Renal cortical epithelial cell (primary cell): ENCODE measurements at regions not wholly inside any gene's neighbourhood (a gene's known extent, or its start where the extent isn't known, plus 50 kb on each side); places are given as distances from the start of the nearest gene placed in this dataset.
A peak's percentile ranks its signal among the peaks of the same experiment; 100 is the strongest.
"Not testable (repeated sequence)": the region's sequence is repeated elsewhere in the genome, so short reads cannot be mapped to it uniquely, and the experiment has no call there.

ENCODE experiments used
- DNase-seq: peaks from one replicate; pipeline ENCODE4 v3.0.0-alpha.2; 2011; ENCODE audit warnings: low read depth

DNA sequence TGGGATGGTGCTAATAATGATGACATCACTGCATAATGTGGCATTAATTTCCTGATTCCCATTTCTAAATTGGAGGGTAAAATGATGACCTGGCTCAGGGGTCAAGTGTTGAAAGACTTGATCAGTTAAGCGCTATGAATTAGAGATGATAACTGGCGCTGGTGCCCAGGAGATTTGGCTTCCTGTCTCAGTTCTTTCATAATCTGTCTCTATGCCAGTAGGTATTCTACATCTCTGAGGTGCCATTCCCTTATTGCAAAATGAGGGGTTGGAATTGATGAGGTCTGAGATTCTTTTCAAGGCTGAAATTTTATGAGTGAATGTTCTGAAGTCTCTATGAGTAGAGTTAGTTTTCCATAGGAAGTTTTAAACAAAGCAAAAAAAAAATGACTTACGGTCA is 1715.1 kb upstream of the WWC1 start:
- no peak for DNase-seq

DNA sequence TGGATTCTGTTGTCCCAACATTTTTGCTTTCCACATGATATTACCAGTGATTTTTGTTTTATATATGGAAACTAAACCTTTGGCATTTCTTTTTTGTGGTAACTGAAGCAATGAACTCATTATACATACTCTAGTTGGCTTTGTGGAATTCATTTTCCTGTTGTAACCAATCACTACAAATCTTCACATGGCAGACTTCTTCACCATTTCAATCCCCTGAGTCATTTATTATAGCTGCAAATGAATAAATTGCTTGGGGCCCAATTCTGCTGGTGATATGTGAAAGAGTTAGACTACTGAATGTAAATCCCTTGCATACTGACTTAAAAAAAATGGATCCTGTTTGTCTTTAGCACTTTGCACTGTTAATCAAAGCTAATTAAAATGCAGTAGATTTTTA is 1709.6 kb upstream of the WWC1 start:
- DNase-seq: peak; percentile 85

DNA sequence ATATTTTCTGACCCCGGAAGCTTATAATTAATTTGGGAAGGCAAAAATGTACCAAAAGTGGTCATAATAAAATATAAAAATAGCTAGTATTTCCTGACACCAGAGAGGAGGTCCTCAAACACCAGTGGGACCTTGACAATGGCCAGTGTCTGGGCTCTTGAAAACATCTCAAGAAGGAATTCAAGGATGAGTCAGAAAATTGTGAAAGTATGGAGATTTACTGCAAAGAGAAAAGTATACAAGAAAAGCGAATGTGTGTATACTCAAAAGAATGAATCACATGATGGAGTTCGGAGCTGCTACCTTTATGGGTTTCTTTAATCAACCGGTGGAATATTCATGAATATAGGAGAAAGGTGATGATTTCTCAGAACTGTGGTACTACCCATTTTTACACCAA is 1709.0 kb upstream of the WWC1 start:
- DNase-seq: peak; percentile 20

DNA sequence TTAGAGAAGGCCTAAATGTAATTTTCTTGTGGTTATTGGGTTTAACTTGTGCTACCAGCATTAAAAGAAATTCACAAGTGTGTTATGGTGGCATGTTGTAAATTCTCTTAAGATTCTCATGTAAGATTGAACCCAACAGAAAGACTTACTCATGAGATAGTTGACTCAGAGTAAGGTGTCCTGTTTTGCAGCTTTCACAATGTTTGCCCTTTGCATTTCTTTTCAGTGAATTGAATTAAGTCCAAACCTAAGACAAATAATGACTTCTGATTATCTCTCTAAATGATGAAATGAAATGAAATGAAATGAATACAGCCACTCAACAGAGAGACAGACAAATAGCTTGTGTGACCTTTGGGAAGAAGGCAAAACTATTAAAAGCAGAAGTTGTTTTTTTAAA is 1696.9 kb upstream of the WWC1 start:
- no peak for DNase-seq

DNA sequence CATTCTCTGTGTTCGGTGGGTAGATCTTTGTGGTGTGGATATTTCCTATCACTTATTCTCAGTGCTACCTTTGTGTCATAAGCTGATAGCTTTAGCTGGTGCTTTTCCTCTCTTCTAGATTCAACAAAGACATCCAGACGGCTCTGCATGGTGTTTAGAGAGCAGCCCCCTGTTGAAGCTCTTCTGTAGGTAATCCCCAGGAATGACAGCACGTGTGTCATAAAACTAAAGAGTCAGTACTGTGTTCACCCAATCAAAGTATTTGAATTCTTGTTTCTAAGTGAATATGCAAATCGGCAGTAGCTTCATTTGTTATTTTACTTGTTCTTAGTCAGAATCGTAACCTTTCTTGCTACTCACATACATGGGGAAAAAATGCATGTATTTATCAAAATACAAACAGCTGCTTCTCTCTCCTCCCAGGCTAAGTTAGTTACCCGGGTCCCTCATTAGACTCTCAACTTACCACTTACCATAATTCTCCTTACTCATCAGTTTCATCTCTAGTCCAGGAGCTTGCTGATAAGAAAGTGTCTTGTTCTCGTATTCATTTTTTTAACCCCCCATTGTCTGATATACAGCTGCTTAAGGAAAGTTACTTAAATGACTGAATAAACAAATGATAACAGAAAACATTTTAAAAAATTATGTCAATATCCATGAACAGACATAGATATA is 1696.0 kb upstream of the WWC1 start:
- DNase-seq: no peak

DNA sequence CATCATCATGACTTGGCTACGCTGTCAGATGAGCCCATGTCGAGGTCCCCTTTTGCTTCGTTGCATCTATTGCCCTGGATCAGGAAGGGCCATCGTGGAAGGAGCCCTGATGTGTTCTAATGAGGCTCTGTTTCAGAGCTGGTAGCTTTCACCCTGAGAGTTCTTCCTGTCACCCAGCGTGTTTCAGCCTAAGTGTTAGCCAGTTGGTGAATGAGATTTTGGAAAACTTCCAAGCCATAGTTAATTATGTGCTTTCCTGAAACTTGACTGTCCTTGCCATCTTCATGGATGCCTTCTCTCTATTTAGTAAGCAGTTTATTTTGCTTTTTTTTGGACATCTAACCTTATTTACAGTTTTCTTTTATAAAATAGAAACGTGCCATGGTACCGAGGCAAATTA is 1695.4 kb upstream of the WWC1 start:
- DNase-seq: no peak

DNA sequence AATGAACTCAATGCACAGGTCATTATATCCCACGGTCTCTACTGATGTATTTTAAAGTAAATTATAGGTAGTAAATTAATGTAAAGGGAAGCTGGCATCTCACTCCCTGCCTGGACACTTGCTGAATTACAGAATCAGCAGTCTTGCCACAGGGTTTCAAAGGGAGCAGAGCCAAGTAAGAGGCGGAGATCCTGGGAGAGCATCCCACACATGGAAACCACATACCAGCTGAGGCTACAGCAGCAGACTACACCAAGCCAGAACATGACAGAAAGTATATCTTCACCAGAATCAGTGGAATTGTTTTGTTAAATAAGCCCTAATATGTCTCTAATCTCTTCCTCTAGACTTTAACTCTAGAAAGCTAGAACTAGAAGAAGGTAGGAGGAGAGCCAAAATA is 1689.2 kb upstream of the WWC1 start:
- no peak for DNase-seq

DNA sequence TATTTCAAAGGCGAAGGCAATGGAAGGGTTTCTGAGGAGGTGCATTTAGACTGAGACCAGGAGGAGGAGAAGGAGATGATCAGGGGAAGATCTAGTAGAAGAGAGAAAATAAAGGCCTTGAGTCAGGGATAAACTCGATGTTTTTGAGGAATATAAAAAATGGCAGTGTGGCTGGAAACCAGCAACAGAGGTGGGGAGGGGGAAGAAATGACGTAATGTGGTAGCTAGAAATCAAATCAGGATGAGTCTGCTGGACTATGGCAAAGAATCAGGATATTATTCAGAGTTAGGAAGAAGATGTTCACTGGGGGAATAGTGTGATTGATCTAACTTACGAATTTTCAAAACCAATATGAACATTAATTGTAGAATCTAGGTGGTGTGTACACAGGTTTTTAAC is 1673.9 kb upstream of the WWC1 start:
- no peak for DNase-seq

DNA sequence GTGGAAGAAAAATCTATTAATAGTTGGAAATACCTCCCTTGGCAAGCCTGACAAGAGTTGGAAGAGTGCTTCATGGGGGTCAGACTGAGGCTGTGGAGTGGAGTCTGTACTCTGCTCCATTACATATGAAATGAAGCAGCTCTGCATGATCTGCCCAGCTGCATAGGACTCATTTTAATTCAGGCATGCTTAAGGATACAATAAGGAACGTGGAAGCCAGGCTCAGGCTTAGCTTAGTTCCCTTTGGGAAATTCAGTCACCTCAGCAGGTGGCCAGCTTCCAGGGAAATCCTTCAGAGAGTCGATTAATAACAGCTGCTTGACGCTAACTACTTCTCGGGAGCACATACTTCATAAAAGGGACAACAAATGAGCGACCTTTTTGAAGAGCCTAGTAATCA is 1672.9 kb upstream of the WWC1 start:
- DNase-seq: no peak

DNA sequence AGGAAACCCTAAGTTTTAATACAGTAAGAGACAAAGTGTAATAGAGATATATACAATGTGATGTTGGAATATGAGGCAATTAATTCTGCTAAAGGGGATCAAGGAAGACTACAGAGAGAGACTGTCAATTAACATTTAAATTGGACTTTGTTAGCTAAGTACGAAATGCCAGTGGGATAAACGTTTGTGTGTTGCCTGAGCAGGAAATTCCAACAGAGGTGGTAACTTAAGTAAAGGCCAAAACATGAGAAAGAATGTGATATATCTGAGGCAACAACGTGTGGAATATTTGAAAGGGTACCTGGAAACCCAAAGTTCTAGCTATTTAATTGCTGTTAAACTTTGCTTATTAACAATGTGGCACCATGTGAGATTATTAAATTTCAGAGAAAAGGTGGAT is 1666.9 kb upstream of the WWC1 start:
- peak; percentile 32 for DNase-seq

DNA sequence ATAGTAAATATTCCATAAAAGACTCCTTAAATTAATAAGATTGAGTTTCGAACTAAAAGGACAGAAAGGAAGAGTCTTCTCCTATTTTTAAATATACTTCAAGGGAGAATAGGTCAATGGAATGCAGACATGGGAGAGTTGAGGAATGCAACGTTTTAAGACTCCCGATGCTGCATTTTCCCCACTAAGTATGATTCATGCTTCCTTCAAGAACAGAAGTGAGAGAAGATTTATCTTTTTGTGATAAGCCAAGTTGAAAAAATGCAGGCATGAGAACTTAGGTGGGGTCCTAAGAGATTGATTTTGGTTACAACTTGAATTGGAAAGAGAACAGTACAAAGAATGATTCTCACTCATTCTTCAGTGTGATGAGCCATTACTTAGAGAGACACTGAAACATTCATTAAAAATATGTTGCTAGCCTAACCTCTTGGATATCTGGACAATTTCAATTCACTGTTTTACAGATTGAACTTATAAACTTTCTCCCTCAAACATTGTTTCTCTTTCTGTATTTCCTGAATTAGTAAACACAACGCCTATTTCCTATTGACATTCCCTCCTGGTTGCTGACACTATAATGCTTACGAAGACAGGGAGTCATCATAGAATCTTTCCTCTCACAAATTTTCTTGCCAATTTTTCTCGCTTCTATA is 1666.1 kb upstream of the WWC1 start:
- peak; percentile 67 for DNase-seq

DNA sequence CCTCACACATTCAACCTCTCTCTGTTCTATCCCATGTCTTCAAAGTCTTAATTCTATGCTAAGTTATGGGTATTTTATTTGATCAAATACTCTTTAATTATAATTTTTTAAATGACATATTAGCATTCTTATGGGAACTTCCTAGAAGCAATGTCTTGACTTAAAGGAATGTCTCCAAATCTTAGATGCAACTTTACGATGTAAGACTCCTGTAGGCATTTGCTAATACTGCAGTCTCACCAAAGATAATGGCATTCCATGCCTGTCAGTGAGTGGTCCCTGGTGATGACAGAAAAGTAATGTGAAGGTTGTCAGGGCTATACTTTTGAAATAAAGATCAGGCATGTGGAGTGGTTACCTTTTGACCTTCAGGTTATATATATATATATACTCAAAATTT is 1654.2 kb upstream of the WWC1 start:
- DNase-seq: no peak

DNA sequence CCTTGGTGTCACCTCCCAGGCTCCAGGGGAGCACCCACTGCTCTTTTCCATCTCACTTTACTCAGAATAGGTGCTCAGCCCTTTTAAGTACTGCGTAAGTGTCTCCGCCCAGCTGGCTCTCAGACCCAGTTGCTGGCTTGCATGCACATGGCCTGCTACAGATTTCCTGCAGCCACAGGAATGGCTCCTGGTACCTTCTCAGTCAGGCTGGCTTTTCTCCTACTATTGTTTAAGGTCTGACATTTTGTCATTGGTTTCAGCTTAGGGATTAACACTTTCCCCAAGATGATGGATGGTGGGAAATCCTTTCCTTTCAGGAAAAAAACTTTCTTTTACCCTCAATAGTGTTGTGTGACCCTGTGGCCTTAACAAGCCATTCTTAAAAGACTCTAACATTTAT is 1652.3 kb upstream of the WWC1 start:
- DNase-seq: no peak

DNA sequence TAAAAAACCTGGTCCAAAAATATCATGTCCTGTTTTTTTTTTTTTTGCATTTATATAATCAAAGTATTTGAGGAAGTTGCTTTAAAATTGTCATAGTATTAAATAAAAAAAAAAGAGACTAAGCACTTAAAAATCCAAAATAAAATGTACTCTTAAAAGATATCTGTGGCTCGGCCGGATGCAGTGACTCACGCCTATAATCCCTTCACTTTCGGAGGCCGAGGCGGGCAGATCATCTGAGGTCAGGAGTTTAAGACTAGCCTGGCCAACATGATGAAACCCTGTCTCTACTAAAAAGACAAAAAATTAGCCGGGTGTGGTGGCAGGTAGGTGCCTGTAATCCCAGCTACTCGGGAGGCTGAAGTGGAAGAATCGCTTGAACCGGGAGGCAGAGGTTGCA is 1651.3 kb upstream of the WWC1 start:
- not testable (repeated sequence) for DNase-seq

DNA sequence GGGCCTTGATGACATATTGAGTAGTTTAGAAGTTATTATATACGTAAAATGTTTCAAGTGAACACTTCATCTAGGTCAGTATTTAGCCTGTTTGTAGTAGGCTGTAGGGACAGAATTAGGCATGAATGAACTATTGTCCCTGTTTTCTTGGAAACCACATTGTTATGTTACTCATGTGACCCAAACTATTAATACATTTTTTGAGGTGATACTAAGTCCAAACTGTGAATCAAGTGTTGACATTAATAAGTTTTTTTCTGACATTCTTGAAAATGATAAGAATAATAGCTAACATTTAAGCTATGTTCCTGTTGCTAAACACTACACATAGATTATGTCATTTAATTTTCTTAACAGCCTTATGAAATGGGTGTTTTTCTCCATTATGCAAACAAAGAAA is 1642.7 kb upstream of the WWC1 start:
- no peak for DNase-seq

DNA sequence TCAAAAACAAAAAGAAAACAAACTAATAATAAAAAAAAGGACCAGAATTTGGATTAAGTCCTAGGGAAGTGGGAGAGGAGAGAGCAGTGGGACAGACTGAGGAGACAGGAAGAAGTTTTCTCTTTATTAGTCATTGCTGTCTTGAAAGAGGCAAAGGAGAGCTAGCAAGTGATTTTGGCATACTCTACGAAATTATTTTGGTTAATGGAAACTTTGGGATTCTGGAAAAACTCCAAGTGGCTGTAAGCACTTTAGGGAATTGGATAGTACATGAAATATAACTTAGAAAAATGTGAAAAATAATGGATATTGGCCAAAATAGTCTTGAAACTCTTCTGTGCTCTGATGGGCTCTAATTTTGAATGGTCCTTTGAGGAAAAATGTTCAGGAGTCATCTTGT is 1641.8 kb upstream of the WWC1 start:
- no peak for DNase-seq

DNA sequence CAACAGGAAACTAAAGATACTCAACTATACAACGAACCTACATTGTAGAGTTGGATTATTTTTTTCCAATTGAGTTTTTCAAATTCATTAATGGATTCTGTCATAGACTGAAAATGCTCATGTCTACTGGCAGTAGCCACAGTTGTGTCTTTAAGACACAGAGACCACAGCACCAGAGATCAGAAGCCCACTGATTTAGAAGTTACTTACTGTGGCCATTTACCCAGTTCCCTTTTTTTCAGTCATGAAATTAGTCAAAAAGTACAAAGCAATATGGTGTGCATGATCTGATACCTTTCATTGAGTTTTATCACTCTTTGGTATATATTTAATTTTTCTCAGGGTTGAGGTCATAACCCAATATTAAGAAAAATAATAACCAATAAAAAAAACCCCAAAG is 1640.2 kb upstream of the WWC1 start:
- no peak for DNase-seq

DNA sequence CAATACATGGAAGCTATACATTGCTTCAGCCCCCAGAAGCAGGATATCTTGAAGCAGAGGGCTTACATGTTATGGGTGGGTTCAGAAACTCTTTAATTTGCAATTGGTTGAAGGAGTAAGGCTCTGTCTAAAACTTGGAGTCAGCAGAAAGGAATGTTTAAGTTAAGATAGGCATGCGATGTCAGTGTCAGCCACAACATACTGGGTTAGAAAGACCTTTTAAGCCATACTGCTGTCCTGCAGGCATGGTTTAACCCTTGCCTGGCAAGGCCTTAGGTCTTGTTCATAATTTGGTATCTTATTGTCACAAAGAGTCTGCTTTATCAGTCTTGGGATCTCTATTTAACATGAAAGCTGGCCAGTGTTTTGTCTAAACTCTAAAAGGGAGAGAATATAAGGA is 1619.6 kb upstream of the WWC1 start:
- DNase-seq: no peak

DNA sequence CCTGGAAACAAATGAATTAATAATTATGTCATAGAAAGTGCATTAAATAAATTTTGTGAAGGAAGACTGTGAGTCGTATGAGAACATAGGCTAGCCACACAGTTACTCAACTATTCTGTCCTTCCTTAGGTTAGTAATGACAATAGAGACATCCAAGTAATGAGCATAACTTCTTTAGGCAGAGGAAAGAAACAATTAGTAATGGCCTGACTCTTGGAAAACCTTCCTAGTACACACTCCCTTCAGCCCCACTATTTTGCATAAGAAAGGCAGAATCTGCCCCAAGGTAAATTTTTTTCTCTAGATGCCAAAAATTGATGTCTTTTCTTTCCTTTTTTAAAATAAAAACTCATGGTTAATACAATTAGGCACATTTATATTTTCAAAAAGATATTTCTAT is 1619.0 kb upstream of the WWC1 start:
- no peak for DNase-seq

DNA sequence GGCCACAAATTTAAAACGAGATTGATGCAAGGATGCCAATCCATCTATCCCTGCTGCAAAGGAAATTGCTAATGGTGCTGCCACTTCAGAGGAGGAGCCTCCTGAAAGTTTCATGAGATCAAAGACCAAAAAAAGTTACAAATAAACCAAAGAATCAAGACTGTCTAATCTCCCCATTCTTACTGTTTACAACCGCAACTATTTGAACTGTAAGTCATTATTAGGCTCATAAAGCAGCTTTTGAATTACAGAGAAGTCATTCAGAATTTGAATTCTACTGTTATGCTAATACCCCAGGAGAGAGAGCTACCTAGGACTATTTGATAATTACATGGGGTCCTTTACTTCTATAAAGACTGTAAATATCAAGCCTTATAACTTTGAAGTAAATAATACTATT is 1613.6 kb upstream of the WWC1 start:
- peak; percentile 15 for DNase-seq

DNA sequence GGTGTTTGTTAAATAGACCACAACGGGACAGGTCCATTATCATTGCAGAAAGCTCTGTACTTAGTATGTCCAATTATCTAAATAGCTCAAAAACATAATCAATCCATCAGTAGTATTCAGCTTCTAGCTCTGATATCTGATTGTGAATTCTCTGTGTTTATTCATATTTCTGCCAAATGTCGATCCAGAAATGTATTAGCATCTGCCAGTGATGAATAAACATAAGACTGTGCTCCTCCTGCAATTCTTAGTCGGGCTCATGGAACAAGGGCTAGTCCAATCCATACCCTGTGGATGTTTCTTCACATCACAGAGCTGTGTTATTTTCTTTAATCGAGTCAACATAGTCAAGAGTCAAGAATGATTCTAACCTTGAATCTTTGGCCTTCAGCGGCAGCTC is 1612.1 kb upstream of the WWC1 start:
- DNase-seq: no peak

DNA sequence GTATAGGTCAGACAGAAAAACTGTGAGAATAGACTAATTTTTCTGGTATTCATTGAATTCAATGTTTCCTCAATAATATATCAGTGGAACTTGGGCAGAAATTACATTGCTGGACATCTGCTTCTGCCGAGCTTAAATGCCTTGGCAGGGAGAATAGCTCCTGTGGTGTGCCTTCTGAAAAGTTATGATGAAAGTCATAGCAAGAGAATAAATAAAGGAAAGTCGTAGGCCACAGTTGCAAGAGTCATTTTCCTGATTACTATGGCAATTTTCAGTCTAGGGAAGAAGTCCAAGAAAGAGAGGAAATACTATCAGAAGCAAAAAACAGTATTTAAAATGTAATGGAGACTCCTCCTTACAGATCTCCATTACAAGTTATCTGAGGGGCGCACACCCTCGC is 1596.1 kb upstream of the WWC1 start:
- no peak for DNase-seq

DNA sequence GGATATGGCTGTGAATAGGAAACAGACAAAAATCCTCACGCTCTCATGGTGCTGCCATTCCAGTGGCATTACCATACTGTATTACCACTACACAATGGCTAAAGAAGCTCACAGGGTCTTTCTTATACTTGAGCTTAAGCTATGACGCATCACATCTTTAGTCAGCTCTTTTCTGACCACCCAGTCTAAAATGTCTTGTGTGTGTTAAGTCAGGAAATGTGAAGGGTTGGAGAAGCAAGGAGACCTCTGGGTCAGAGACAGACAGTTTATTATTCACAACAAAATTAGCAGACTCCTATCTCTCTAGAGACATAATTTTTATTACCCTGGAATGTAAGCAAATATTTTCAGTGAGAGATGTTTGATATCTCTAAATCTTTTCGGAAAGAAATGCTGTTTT is 1583.2 kb upstream of the WWC1 start:
- DNase-seq: no peak

DNA sequence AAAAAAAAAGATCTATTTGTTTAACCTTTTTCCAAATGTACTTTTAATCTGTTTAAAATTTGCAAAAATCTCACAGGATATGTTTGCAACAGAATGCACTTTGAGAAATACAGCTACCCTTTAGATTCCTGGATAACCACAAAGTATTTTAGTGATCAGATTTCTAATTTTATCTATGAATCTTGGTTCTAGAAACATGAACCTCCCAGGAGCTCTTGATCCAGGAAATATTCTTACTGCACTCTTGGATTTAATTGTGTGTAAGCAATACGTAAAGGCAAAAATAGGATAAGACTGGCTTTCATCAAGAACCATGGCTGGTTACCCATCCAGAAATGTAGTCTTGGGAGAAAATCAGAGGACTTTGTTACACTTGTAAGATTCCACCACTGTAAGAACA is 1581.8 kb upstream of the WWC1 start:
- no peak for DNase-seq
